Stimulated activated CD4-positive, alpha-beta T cell treated with anti-CD3 and anti-CD28 coated beads, Interleukin-12 subunit alpha, Interleukin-12 subunit beta, amount 100 ng/mL, for 4 hours (primary cell): ENCODE measurements at regions not wholly inside any gene's neighbourhood (a gene's known extent, or its start where the extent isn't known, plus 50 kb on each side); places are given as distances from the start of the nearest gene placed in this dataset.
"Not testable (repeated sequence)": the region's sequence is repeated elsewhere in the genome, so short reads cannot be mapped to it uniquely, and the experiment has no call there.

ENCODE experiments used
- DNase-seq: peaks from one replicate; pipeline ENCODE4 v3.0.0-alpha.2; 2020

GRCh38 chr2:211157211-211157610 is 600.8 kb downstream of the CPS1 start:
- no peak for DNase-seq

GRCh38 chr2:211157856-211158463 is 601.6 kb downstream of the CPS1 start:
- peak; percentile 63 for DNase-seq

- no peak for DNase-seq
Measured at GRCh38 chr2:211159972-211160371, 603.6 kb downstream of the CPS1 start.

GRCh38 chr2:211161236-211161635 is 604.8 kb downstream of the CPS1 start:
- no peak for DNase-seq

GRCh38 chr2:211162911-211163310 is 606.5 kb downstream of the CPS1 start:
- no peak for DNase-seq

GRCh38 chr2:211170843-211171242 is 614.4 kb downstream of the CPS1 start:
- DNase-seq, result no peak

GRCh38 chr2:211174021-211174420 is 617.6 kb downstream of the CPS1 start:
- no peak for DNase-seq

- no peak for DNase-seq
Measured at GRCh38 chr2:211174631-211175030, 618.2 kb downstream of the CPS1 start.

- DNase-seq, result no peak
Measured at GRCh38 chr2:211175956-211176355, 619.6 kb downstream of the CPS1 start.

GRCh38 chr2:211176514-211177141 is 620.2 kb downstream of the CPS1 start:
- no peak for DNase-seq

GRCh38 chr2:211181626-211182025 is 625.2 kb downstream of the CPS1 start:
- no peak for DNase-seq

- no peak for DNase-seq
Measured at GRCh38 chr2:211187602-211188001, 631.2 kb downstream of the CPS1 start.

GRCh38 chr2:211203986-211204385 is 647.6 kb downstream of the CPS1 start:
- DNase-seq, result no peak

- DNase-seq, result no peak
Measured at GRCh38 chr2:211204456-211204855, 648.1 kb downstream of the CPS1 start.

- no peak for DNase-seq
Measured at GRCh38 chr2:211204902-211205301, 648.5 kb downstream of the CPS1 start.

- no peak for DNase-seq
Measured at GRCh38 chr2:211205358-211205757, 649.0 kb downstream of the CPS1 start.

- no peak for DNase-seq
Measured at GRCh38 chr2:211205836-211206235, 649.4 kb downstream of the CPS1 start.

GRCh38 chr2:211216221-211216620 is 659.8 kb downstream of the CPS1 start:
- DNase-seq, result no peak

- DNase-seq, result not testable (repeated sequence)
Measured at GRCh38 chr2:211219548-211219947, 663.1 kb downstream of the CPS1 start.

- no peak for DNase-seq
Measured at GRCh38 chr2:211225784-211226183, 669.4 kb downstream of the CPS1 start.

GRCh38 chr2:211228559-211228958 is 672.2 kb downstream of the CPS1 start:
- DNase-seq, result no peak

GRCh38 chr2:211237586-211238275 is 681.3 kb downstream of the CPS1 start:
- no peak for DNase-seq

- DNase-seq, result no peak
Measured at GRCh38 chr2:211241891-211242290, 685.5 kb downstream of the CPS1 start.

- DNase-seq, result no peak
Measured at GRCh38 chr2:211247751-211248150, 691.4 kb downstream of the CPS1 start.
